Osteoblast (primary cell): ENCODE measurements at regions not wholly inside any gene's neighbourhood (a gene's known extent, or its start where the extent isn't known, plus 50 kb on each side); places are given as distances from the start of the nearest gene placed in this dataset.

Experiments
- DNase-seq: peaks from one replicate; pipeline ENCODE4 v3.0.0; 2011; ENCODE audit warnings: low spot score, mixed read lengths; ENCODE audit not compliant: insufficient read length; ENCODE audit errors: missing footprints
- H2AFZ ChIP-seq: 2 replicates; pipeline ENCODE4 v1.6.0; 2011; ENCODE audit warnings: mild to moderate bottlenecking, low read length
- H3K27ac ChIP-seq: 2 replicates; pipeline ENCODE4 v1.5.1; 2011; ENCODE audit warnings: mild to moderate bottlenecking, low read depth, low read length, moderate library complexity
- H3K27me3 ChIP-seq: 2 replicates; pipeline ENCODE4 v1.6.0; 2012; ENCODE audit warnings: mild to moderate bottlenecking, control low read depth, inconsistent platforms, low read length, moderate library complexity; ENCODE audit not compliant: insufficient read depth
- H3K36me3 ChIP-seq: 2 replicates; pipeline ENCODE4 v1.5.1; 2011; ENCODE audit warnings: mild to moderate bottlenecking, low read length, control low read depth, moderate library complexity; ENCODE audit not compliant: insufficient read depth
- H3K4me1 ChIP-seq: 2 replicates; pipeline ENCODE4 v1.5.1; 2011; ENCODE audit warnings: mild to moderate bottlenecking, low read length, control low read depth, moderate library complexity; ENCODE audit not compliant: insufficient read depth
- H3K4me2 ChIP-seq: 2 replicates; pipeline ENCODE4 v1.6.0; 2011; ENCODE audit warnings: mild to moderate bottlenecking, low read length; ENCODE audit not compliant: insufficient read depth
- H3K4me3 ChIP-seq: fragments of 200-600 bp; sonication (generic); 3 replicates; pipeline ENCODE4 v1.5.1; 2012; ENCODE audit warnings: mild to moderate bottlenecking, low read length, inconsistent platforms; ENCODE audit not compliant: insufficient read depth
- H3K79me2 ChIP-seq: 2 replicates; pipeline ENCODE4 v1.6.0; 2012; ENCODE audit warnings: mild to moderate bottlenecking, low read length, control low read depth, inconsistent platforms; ENCODE audit not compliant: insufficient read depth
- H3K9me3 ChIP-seq: 2 replicates; pipeline ENCODE4 v1.5.1; 2011; ENCODE audit warnings: low read depth, low read length, control low read depth
- H4K20me1 ChIP-seq: 2 replicates; pipeline ENCODE4 v1.6.0; 2012; ENCODE audit warnings: mild to moderate bottlenecking, low read length, control low read depth; ENCODE audit not compliant: insufficient read depth
- CTCF ChIP-seq: IDR thresholded peaks from 2 replicates; pipeline ENCODE4 v1.5.1; 2011; ENCODE audit warnings: mild to moderate bottlenecking, low read depth, low read length, moderate library complexity; ENCODE audit errors: extremely low read depth

- TF ChIP-seq CTCF, result no peak
- no peak overlapping the region for H3K4me2 ChIP-seq
- H3K27ac ChIP-seq, result no peak overlapping the region
- no peaks in the 10 kb centered on the region for H3K4me1 ChIP-seq
- no peaks in the 10 kb centered on the region for H3K9me3 ChIP-seq
- H3K79me2 ChIP-seq, result no peaks in the 10 kb centered on the region
- no peak overlapping the region for H3K4me3 ChIP-seq
- H3K27me3 ChIP-seq, result no peaks in the 10 kb centered on the region
- DNase-seq, result no peak
- H4K20me1 ChIP-seq, result no peaks in the 10 kb centered on the region
- no peaks in the 10 kb centered on the region for H3K36me3 ChIP-seq
- no peak overlapping the region for H2AFZ ChIP-seq
Measured at GRCh38 chr17:73994946-73995345, 208.5 kb upstream of the RPL38 start.

- no peak overlapping the region for H2AFZ ChIP-seq
- no peak for TF ChIP-seq CTCF
- no peaks in the 10 kb centered on the region for H3K27me3 ChIP-seq
- no peaks in the 10 kb centered on the region for H3K79me2 ChIP-seq
- no peaks in the 10 kb centered on the region for H3K36me3 ChIP-seq
- DNase-seq, result no peak
- no peaks in the 10 kb centered on the region for H3K4me1 ChIP-seq
- H3K9me3 ChIP-seq, result no peaks in the 10 kb centered on the region
- H4K20me1 ChIP-seq, result no peaks in the 10 kb centered on the region
- H3K4me3 ChIP-seq, result no peak overlapping the region
- H3K4me2 ChIP-seq, result no peak overlapping the region
- H3K27ac ChIP-seq, result no peak overlapping the region
Measured at GRCh38 chr17:73997059-73997458, 206.4 kb upstream of the RPL38 start.

GRCh38 chr17:73998249-73998648 lies 205.2 kb upstream of the RPL38 start:
- no peaks in the 10 kb centered on the region for H4K20me1 ChIP-seq
- no peak overlapping the region for H2AFZ ChIP-seq
- H3K9me3 ChIP-seq, result no peaks in the 10 kb centered on the region
- DNase-seq, result no peak
- no peaks in the 10 kb centered on the region for H3K27me3 ChIP-seq
- no peak overlapping the region for H3K4me3 ChIP-seq
- no peaks in the 10 kb centered on the region for H3K36me3 ChIP-seq
- no peaks in the 10 kb centered on the region for H3K79me2 ChIP-seq
- no peak for TF ChIP-seq CTCF
- H3K27ac ChIP-seq, result no peak overlapping the region
- no peak overlapping the region for H3K4me2 ChIP-seq
- no peaks in the 10 kb centered on the region for H3K4me1 ChIP-seq

- peak; percentile 46 for TF ChIP-seq CTCF
- Histone ChIP-seq H3K36me3 (no peaks in the 10 kb centered on the region), H3K4me1 (no peaks in the 10 kb centered on the region), H3K27me3 (no peaks in the 10 kb centered on the region), H3K27ac (no peak overlapping the region), H3K4me2 (no peak overlapping the region), H3K79me2 (no peaks in the 10 kb centered on the region), H3K4me3 (no peak overlapping the region), H4K20me1 (no peaks in the 10 kb centered on the region), H2AFZ (no peak overlapping the region), H3K9me3 (no peaks in the 10 kb centered on the region)
- DNase-seq, result no peak
Measured at GRCh38 chr17:73998653-73999645, 204.5 kb upstream of the RPL38 start.
